K562 (cell line): ENCODE measurements at regions not wholly inside any gene's neighbourhood (a gene's known extent, or its start where the extent isn't known, plus 50 kb on each side); places are given as distances from the start of the nearest gene placed in this dataset.

Experiments
- ATAC-seq: fragments of 200-7000 bp; cut with Tn5 transposase; 3 replicates; pipeline ENCODE4 v1.9.1; 2020; ENCODE audit warnings: moderate library complexity
- BruUV-seq: library from RNA; stranded (reverse); fragments of 400-500 nt; replicated peaks from 2 replicates; lab custom pipeline; 2021; lab: Mats Ljungman, UMichigan
- CTCF ChIA-PET: fragments of 300-600 bp; formaldehyde crosslinking; extraction: SDS; loops from one replicate; lab custom pipeline; 2021; ENCODE audit warnings: low intra/inter-chr PET ratio; lab: Yijun Ruan, JAX
- POLR2A ChIA-PET: fragments of 300-600, 350-650 bp; sonication (Branson Sonifier 250); formaldehyde crosslinking; extraction: SDS; loops from one replicate; lab custom pipeline; 2021; ENCODE audit warnings: antibody characterized with exemption, inconsistent platforms; lab: Yijun Ruan, JAX
- DNase-seq, 4 experiments: peaks; one replicate each; pipeline versions ENCODE4 v3.0.0 to v3.0.0-alpha.2; 2011 to 2018; ENCODE audit warnings: low spot score in 3 of 4, mixed read lengths in 3 of 4; ENCODE audit errors: extremely low read depth in 1 of 4
- FAIRE-seq: peaks from 2 replicates; lab custom pipeline; 2011; peaks lifted over from hg19 to GRCh38; lab: Jason Lieb, UNC
- H2AFZ ChIP-seq: 2 replicates; pipeline ENCODE4 v1.6.0; 2011; ENCODE audit warnings: low read depth, low read length, control low read depth, inconsistent platforms
- H3K27ac ChIP-seq: fragments of 200-600 bp; 3 replicates; pipeline ENCODE4 v1.8.0; 2011; ENCODE audit warnings: low read depth, mild to moderate bottlenecking, control low read depth, inconsistent platforms, low read length, moderate library complexity, mixed read lengths; ENCODE audit errors: extremely low read depth
- H3K27me3 ChIP-seq, 2 experiments: fragments of 300-600 bp in 1 of 2; 2 replicates in 1 of 2; 3 replicates in 1 of 2; pipeline versions ENCODE4 v1.6.0 to v1.8.0; 2011; ENCODE audit warnings: inconsistent platforms in 2 of 2, low read length in 2 of 2, mild to moderate bottlenecking in 1 of 2, mixed read lengths in 1 of 2, moderate library complexity in 1 of 2; ENCODE audit not compliant: control insufficient read depth in 2 of 2, insufficient read depth in 2 of 2
- H3K36me3 ChIP-seq: fragments of 300-600 bp; 3 replicates; pipeline ENCODE4 v1.8.0; 2011; ENCODE audit warnings: mild to moderate bottlenecking, low read length, inconsistent platforms; ENCODE audit not compliant: control insufficient read depth, insufficient read depth
- H3K4me1 ChIP-seq, 2 experiments: fragments of 200-600 bp in 1 of 2; replicated peaks in 1 of 2; 2 replicates in 1 of 2; 3 replicates in 1 of 2; pipeline versions ENCODE4 v1.5.1 to v1.8.0; 2011; ENCODE audit warnings: inconsistent platforms in 2 of 2, low read length in 2 of 2, mild to moderate bottlenecking in 1 of 2, mixed read lengths in 1 of 2, moderate library complexity in 1 of 2; ENCODE audit not compliant: control insufficient read depth in 2 of 2, insufficient read depth in 2 of 2
- H3K4me2 ChIP-seq: 2 replicates; pipeline ENCODE4 v1.6.1; 2011; ENCODE audit warnings: low read length, control low read depth, inconsistent platforms, mixed read lengths; ENCODE audit not compliant: insufficient read depth
- H3K4me3 ChIP-seq: fragments of 200-600 bp; sonication (generic), shearing (Covaris generic); 2 replicates; pipeline ENCODE4 v1.5.1; 2016; ENCODE audit warnings: control low read depth, inconsistent platforms
- H3K79me2 ChIP-seq: fragments of 200-600 bp; 3 replicates; pipeline ENCODE4 v1.8.0; 2011; ENCODE audit warnings: low read length, inconsistent platforms; ENCODE audit not compliant: control insufficient read depth, insufficient read depth
- H3K9ac ChIP-seq, 2 experiments: 2 replicates each; pipeline versions ENCODE4 v1.6.0 to v1.6.1; 2011; ENCODE audit warnings: low read depth in 2 of 2, low read length in 2 of 2, control low read depth in 1 of 2, inconsistent platforms in 1 of 2, mild to moderate bottlenecking in 1 of 2, mixed read lengths in 1 of 2; ENCODE audit not compliant: insufficient read depth in 1 of 2
- H3K9me1 ChIP-seq: one replicate; pipeline ENCODE4 v1.6.0; 2011; ENCODE audit warnings: inconsistent platforms, mild to moderate bottlenecking, low read length, moderate library complexity; ENCODE audit not compliant: control insufficient read depth, insufficient read depth
- H3K9me3 ChIP-seq: replicated peaks from 2 replicates; pipeline ENCODE4 v1.5.1; 2011; ENCODE audit warnings: low read depth, low read length, inconsistent platforms; ENCODE audit not compliant: control insufficient read depth, insufficient read depth
- H4K20me1 ChIP-seq: replicated peaks from 2 replicates; pipeline ENCODE4 v1.6.1; 2011; ENCODE audit warnings: low read length, inconsistent platforms, mixed read lengths; ENCODE audit not compliant: control insufficient read depth, insufficient read depth
- ATF1 ChIP-seq, 2 experiments: fragments of 450-650 bp in 1 of 2; IDR thresholded peaks; 2 replicates each; pipeline ENCODE4 v1.6.1; 2016; ENCODE audit warnings: missing compliant biosample characterization in 1 of 2, missing genetic modification characterization in 1 of 2
- CREB3L1 ChIP-seq: fragments of 450-650 bp; IDR thresholded peaks from 2 replicates; pipeline ENCODE4 v1.6.1; 2014; ENCODE audit warnings: low read depth, mild to moderate bottlenecking, moderate library complexity, borderline replicate concordance
- HNRNPK ChIP-seq: fragments of 200-400 bp; formaldehyde crosslinking; IDR thresholded peaks from one replicate; pipeline ENCODE4 v1.6.1; 2018; ENCODE audit warnings: mild to moderate bottlenecking, low read depth, low read length; ENCODE audit not compliant: poor library complexity, severe bottlenecking
- KDM5B ChIP-seq: fragments of 200-600 bp; sonication (generic); IDR thresholded peaks from 2 replicates; pipeline ENCODE4 v1.6.1; 2012; ENCODE audit warnings: low read depth, mild to moderate bottlenecking, moderate library complexity, low read length, control low read depth, inconsistent platforms; ENCODE audit not compliant: insufficient replicate concordance
- KHSRP ChIP-seq: fragments of 450-650 bp; IDR thresholded peaks from 2 replicates; pipeline ENCODE4 v1.6.1; 2017
- SMARCA5 ChIP-seq: fragments of 450-650 bp; IDR thresholded peaks from 2 replicates; pipeline ENCODE4 v1.6.1; 2016
- ZNF445 ChIP-seq: fragments of 250-450 bp; sonication (Bioruptor Pico); IDR thresholded peaks from 2 replicates; pipeline ENCODE4 v1.4.0; 2020; ENCODE audit warnings: low read depth, mild to moderate bottlenecking, moderate library complexity
- ZNF699 ChIP-seq: fragments of 250-450 bp; sonication (Bioruptor Pico); IDR thresholded peaks from 2 replicates; pipeline ENCODE4 v1.8.0; 2021; ENCODE audit warnings: mild to moderate bottlenecking, moderate library complexity; ENCODE audit not compliant: insufficient replicate concordance
- WGBS: fragments of 100-300 bp; shearing (Covaris generic); methylation state at CpG from one replicate; pipeline ENCODE4 v1.1.6; 2016; ENCODE audit warnings: low coverage, mixed read lengths; ENCODE audit not compliant: insufficient coverage; ENCODE audit errors: missing lambda C conversion rate; 5-methylcytosine and 5-hydroxymethylcytosine counted together
- in situ Hi-C: fragments of 300-500 bp; cut with MboI; formaldehyde crosslinking; loops from 4 replicates; pipeline ENCODE4 v1.15.0; 2018; ENCODE audit warnings: inconsistent platforms, mixed read lengths
- intact Hi-C: fragments of 100-400 bp; cut with micrococcal nuclease; formaldehyde crosslinking; loops from 2 replicates; pipeline ENCODE4 v1.14.2; 2022
- TF ChIP-seq, protein P1 (sequence below): fragments of 250-450 bp; sonication (Bioruptor Pico); IDR thresholded peaks from 2 replicates; pipeline ENCODE4 v1.5.0; 2020; ENCODE audit warnings: mild to moderate bottlenecking
- TF ChIP-seq, protein P2 (sequence below): sonication (generic); formaldehyde crosslinking; IDR thresholded peaks from 2 replicates; pipeline ENCODE4 v1.8.1; 2023; ENCODE audit warnings: missing genetic modification reagents, mild to moderate bottlenecking, borderline replicate concordance
- TF ChIP-seq, protein P3 (sequence below): sonication (generic); formaldehyde crosslinking; IDR thresholded peaks from 2 replicates; pipeline ENCODE4 v1.8.0; 2022; ENCODE audit warnings: mild to moderate bottlenecking, missing genetic modification reagents
- TF ChIP-seq, protein P4 (sequence below): fragments of 450-650 bp; IDR thresholded peaks from 2 replicates; pipeline ENCODE4 v1.6.1; 2016; ENCODE audit warnings: mild to moderate bottlenecking

- Histone ChIP-seq H3K9ac (no peak overlapping the region), H3K79me2 (no peaks in the 10 kb centered on the region), H4K20me1 (no peaks in the 10 kb centered on the region), H2AFZ (no peak overlapping the region), H3K9me1 (no peaks in the 10 kb centered on the region), H3K27ac (no peak overlapping the region), H3K4me1 (no peaks in the 10 kb centered on the region), H3K36me3 (no peaks in the 10 kb centered on the region), H3K4me2 (no peak overlapping the region), H3K9me3 (no peaks in the 10 kb centered on the region), H3K27me3 (no peaks in the 10 kb centered on the region), H3K4me3 (no peak overlapping the region)
- ChIA-PET POLR2A (no interaction called here), CTCF (no interaction called here)
- no TSS peak for BruUV-seq
- 0% methylated on average over 1 of the region's 1 CpG for WGBS
- in situ Hi-C loops (no loop called here), intact Hi-C loops (no loop called here)
- no peak for DNase-seq
- no peak for ATAC-seq
- no peak for FAIRE-seq
- TF ChIP-seq KDM5B (no peak), ATF1 (CRISPR knock-in tag; IDR thresholded peaks at IDR 0.05) (no peak), ATF1 (tag; IDR thresholded peaks at IDR 0.05) (no peak), CREB3L1 (no peak), KHSRP (no peak), ZNF699 (CRISPR knock-in tag) (no peak), HNRNPK (no peak), ZNF445 (CRISPR knock-in tag) (no peak), SMARCA5 (no peak)
- TF ChIP-seq, protein P1, sequence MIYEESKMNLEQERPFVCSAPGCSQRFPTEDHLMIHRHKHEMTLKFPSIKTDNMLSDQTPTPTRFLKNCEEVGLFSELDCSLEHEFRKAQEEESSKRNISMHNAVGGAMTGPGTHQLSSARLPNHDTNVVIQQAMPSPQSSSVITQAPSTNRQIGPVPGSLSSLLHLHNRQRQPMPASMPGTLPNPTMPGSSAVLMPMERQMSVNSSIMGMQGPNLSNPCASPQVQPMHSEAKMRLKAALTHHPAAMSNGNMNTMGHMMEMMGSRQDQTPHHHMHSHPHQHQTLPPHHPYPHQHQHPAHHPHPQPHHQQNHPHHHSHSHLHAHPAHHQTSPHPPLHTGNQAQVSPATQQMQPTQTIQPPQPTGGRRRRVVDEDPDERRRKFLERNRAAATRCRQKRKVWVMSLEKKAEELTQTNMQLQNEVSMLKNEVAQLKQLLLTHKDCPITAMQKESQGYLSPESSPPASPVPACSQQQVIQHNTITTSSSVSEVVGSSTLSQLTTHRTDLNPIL (CRISPR knock-in tag), result no peak
- TF ChIP-seq, protein P2, sequence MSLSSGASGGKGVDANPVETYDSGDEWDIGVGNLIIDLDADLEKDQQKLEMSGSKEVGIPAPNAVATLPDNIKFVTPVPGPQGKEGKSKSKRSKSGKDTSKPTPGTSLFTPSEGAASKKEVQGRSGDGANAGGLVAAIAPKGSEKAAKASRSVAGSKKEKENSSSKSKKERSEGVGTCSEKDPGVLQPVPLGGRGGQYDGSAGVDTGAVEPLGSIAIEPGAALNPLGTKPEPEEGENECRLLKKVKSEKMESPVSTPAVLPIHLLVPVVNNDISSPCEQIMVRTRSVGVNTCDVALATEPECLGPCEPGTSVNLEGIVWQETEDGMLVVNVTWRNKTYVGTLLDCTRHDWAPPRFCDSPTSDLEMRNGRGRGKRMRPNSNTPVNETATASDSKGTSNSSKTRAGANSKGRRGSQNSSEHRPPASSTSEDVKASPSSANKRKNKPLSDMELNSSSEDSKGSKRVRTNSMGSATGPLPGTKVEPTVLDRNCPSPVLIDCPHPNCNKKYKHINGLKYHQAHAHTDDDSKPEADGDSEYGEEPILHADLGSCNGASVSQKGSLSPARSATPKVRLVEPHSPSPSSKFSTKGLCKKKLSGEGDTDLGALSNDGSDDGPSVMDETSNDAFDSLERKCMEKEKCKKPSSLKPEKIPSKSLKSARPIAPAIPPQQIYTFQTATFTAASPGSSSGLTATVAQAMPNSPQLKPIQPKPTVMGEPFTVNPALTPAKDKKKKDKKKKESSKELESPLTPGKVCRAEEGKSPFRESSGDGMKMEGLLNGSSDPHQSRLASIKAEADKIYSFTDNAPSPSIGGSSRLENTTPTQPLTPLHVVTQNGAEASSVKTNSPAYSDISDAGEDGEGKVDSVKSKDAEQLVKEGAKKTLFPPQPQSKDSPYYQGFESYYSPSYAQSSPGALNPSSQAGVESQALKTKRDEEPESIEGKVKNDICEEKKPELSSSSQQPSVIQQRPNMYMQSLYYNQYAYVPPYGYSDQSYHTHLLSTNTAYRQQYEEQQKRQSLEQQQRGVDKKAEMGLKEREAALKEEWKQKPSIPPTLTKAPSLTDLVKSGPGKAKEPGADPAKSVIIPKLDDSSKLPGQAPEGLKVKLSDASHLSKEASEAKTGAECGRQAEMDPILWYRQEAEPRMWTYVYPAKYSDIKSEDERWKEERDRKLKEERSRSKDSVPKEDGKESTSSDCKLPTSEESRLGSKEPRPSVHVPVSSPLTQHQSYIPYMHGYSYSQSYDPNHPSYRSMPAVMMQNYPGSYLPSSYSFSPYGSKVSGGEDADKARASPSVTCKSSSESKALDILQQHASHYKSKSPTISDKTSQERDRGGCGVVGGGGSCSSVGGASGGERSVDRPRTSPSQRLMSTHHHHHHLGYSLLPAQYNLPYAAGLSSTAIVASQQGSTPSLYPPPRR (CRISPR knock-in tag), result no peak
- TF ChIP-seq, protein P3, sequence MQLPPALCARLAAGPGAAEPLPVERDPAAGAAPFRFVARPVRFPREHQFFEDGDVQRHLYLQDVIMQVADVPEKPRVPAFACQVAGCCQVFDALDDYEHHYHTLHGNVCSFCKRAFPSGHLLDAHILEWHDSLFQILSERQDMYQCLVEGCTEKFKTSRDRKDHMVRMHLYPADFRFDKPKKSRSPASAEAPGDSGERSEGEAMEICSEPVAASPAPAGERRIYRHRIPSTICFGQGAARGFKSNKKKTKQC (CRISPR knock-in tag), result no peak
- TF ChIP-seq, protein P4, sequence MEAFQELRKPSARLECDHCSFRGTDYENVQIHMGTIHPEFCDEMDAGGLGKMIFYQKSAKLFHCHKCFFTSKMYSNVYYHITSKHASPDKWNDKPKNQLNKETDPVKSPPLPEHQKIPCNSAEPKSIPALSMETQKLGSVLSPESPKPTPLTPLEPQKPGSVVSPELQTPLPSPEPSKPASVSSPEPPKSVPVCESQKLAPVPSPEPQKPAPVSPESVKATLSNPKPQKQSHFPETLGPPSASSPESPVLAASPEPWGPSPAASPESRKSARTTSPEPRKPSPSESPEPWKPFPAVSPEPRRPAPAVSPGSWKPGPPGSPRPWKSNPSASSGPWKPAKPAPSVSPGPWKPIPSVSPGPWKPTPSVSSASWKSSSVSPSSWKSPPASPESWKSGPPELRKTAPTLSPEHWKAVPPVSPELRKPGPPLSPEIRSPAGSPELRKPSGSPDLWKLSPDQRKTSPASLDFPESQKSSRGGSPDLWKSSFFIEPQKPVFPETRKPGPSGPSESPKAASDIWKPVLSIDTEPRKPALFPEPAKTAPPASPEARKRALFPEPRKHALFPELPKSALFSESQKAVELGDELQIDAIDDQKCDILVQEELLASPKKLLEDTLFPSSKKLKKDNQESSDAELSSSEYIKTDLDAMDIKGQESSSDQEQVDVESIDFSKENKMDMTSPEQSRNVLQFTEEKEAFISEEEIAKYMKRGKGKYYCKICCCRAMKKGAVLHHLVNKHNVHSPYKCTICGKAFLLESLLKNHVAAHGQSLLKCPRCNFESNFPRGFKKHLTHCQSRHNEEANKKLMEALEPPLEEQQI, result no peak
These were observed 1090.4 kb downstream of the PCDH9 start for GRCh38 chr13:66139701-66140100.
